Lower lobe of right lung (tissue), 2 donors: ENCODE measurements at regions not wholly inside any gene's neighbourhood (a gene's known extent, or its start where the extent isn't known, plus 50 kb on each side); places are given as distances from the start of the nearest gene placed in this dataset.

Source experiments
- ATAC-seq, 2 donors: fragments of 200-7000 bp; cut with Tn5 transposase; one replicate each; pipeline ENCODE4 v1.9.1; 2020 to 2022; ENCODE audit warnings: mild to moderate bottlenecking in 2 of 2, moderate library complexity in 2 of 2
- DNase-seq: peaks from one replicate; pipeline ENCODE4 v3.0.0-alpha.2; 2020
- H3K27ac ChIP-seq: fragments of 200-600 bp; one replicate; pipeline ENCODE4 v1.8.0; 2022
- H3K27me3 ChIP-seq: fragments of 200-600 bp; one replicate; pipeline ENCODE4 v1.8.0; 2022; ENCODE audit warnings: low read depth
- H3K36me3 ChIP-seq: fragments of 200-600 bp; one replicate; pipeline ENCODE4 v1.8.0; 2022; ENCODE audit warnings: mild to moderate bottlenecking
- H3K4me1 ChIP-seq: fragments of 200-600 bp; one replicate; pipeline ENCODE4 v1.8.0; 2022
- H3K4me3 ChIP-seq: fragments of 200-600 bp; one replicate; pipeline ENCODE4 v1.8.0; 2022; ENCODE audit warnings: mild to moderate bottlenecking
- H3K9me3 ChIP-seq: fragments of 200-600 bp; one replicate; pipeline ENCODE4 v1.8.0; 2022
- intact Hi-C: fragments of 100-400 bp; cut with DNase I; formaldehyde crosslinking; loops from one replicate; pipeline ENCODE4 v1.11.0; 2022
- TF ChIP-seq, protein P1 (sequence below): fragments of 200-600 bp; IDR thresholded peaks from one replicate; pipeline ENCODE4 v1.8.0; 2022; ENCODE audit warnings: antibody characterized with exemption, mild to moderate bottlenecking
- donor health status: DM: no; HTN: yes; CAD: no; lungs with severe emphysema.

DNA sequence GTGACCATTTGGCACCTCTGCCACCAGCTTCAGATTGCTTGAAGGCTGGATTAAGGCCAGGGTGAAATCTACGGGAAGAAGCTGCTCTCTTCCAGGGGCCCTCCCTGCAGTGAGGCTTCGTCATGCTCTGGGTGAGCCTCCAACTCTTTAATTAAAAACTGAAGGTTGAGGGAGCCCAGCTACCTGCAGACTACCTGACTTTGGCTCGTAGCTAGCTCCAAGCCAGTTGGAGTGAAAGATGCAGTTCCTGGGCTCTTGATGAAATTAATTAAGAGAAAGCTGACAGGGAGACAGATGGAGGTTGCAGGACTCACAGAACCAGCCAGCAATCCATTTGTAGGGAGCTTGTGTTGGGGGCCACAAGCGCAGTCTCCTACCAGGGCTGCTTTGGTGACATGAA, 168.5 kb upstream of the SFSWAP start:
- H3K9me3 ChIP-seq: no peaks in the 10 kb centered on the region
- H3K4me3 ChIP-seq: no peak overlapping the region
- no peaks in the 10 kb centered on the region for H3K36me3 ChIP-seq
- no peak overlapping the region for H3K27ac ChIP-seq
- ATAC-seq: no peak
- no peaks in the 10 kb centered on the region for H3K4me1 ChIP-seq
- DNase-seq: no peak
- intact Hi-C loops: no loop called here
- no peaks in the 10 kb centered on the region for H3K27me3 ChIP-seq
- TF ChIP-seq, protein P1, sequence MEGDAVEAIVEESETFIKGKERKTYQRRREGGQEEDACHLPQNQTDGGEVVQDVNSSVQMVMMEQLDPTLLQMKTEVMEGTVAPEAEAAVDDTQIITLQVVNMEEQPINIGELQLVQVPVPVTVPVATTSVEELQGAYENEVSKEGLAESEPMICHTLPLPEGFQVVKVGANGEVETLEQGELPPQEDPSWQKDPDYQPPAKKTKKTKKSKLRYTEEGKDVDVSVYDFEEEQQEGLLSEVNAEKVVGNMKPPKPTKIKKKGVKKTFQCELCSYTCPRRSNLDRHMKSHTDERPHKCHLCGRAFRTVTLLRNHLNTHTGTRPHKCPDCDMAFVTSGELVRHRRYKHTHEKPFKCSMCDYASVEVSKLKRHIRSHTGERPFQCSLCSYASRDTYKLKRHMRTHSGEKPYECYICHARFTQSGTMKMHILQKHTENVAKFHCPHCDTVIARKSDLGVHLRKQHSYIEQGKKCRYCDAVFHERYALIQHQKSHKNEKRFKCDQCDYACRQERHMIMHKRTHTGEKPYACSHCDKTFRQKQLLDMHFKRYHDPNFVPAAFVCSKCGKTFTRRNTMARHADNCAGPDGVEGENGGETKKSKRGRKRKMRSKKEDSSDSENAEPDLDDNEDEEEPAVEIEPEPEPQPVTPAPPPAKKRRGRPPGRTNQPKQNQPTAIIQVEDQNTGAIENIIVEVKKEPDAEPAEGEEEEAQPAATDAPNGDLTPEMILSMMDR: no peak

DNA sequence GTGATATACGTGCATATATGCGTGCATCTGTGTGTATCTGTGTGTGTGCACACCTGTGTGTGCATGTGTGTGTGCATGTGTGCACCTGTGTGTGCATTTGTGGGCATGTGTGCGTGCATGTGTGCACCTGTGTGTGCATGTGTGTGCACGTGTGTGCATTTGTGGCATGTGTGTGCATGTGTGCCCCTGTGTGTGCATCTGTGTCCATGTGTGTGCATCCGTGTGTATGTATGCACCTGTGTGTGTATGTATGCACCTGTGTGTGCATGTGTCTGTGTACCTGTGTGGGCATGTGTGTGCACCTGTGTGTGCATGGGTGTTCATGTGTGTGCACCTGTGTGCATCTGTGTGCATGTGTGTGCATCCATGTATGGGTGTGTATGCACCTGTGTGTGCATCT, 167.8 kb upstream of the SFSWAP start:
- Histone ChIP-seq H3K4me3 (no peak overlapping the region), H3K4me1 (no peaks in the 10 kb centered on the region), H3K36me3 (no peaks in the 10 kb centered on the region), H3K27ac (no peak overlapping the region), H3K27me3 (peaks cover 6% of the 10 kb centered on the region), H3K9me3 (no peaks in the 10 kb centered on the region)
- no peak for DNase-seq
- TF ChIP-seq, protein P1: no peak
- ATAC-seq: no peak
- intact Hi-C loops: no loop called here

DNA sequence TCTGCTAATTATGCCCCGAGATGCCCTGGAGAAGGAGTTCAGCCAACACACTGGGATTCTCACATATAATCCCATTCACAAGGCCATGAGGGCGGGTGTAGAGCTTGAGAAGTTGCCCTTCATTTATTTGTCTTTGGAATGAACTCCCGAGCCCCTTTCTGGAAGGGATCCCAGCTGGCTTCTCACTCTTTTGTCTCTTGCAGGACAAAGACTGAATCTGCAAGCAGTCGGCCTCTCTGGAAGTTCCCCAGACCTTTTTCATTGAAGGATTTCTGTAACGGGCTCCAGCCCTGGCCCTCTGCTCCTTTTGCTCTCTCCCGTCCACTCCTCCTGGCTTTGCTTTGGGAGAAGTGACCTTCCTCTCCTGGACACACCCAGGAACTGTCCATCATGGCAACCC, 163.3 kb upstream of the SFSWAP start:
- peaks cover 6% of the 10 kb centered on the region for H3K27me3 ChIP-seq
- no peaks in the 10 kb centered on the region for H3K9me3 ChIP-seq
- H3K27ac ChIP-seq: no peak overlapping the region
- DNase-seq (no peak), ATAC-seq (no peak)
- H3K4me1 ChIP-seq: no peaks in the 10 kb centered on the region
- intact Hi-C loops: no loop called here
- TF ChIP-seq, protein P1: no peak
- H3K36me3 ChIP-seq: no peaks in the 10 kb centered on the region
- no peak overlapping the region for H3K4me3 ChIP-seq

DNA sequence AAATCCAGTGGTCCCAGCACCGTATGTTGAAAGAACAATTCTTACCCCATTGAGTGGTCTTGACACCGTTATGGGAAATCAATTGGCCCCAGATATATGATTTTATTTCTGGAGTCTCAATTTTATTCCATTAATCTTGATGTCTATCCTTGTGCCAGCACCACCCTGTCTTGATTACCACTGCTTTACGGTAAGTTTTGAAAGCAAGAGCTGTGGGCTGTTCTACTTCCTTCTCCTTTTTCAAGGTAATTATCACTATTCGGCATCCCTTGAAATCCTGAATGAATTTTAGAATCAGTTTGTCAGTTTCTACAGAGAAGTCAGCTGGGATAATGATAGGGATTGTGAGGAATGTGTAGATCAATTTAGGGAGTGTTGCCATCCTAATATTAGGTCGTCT, 160.8 kb upstream of the SFSWAP start:
- TF ChIP-seq, protein P1: no peak
- H3K36me3 ChIP-seq: no peaks in the 10 kb centered on the region
- peaks cover 6% of the 10 kb centered on the region for H3K27me3 ChIP-seq
- no peak for ATAC-seq
- H3K4me1 ChIP-seq: no peaks in the 10 kb centered on the region
- H3K27ac ChIP-seq: no peak overlapping the region
- no peak overlapping the region for H3K4me3 ChIP-seq
- no peak for DNase-seq
- intact Hi-C loops: no loop called here
- no peaks in the 10 kb centered on the region for H3K9me3 ChIP-seq

DNA sequence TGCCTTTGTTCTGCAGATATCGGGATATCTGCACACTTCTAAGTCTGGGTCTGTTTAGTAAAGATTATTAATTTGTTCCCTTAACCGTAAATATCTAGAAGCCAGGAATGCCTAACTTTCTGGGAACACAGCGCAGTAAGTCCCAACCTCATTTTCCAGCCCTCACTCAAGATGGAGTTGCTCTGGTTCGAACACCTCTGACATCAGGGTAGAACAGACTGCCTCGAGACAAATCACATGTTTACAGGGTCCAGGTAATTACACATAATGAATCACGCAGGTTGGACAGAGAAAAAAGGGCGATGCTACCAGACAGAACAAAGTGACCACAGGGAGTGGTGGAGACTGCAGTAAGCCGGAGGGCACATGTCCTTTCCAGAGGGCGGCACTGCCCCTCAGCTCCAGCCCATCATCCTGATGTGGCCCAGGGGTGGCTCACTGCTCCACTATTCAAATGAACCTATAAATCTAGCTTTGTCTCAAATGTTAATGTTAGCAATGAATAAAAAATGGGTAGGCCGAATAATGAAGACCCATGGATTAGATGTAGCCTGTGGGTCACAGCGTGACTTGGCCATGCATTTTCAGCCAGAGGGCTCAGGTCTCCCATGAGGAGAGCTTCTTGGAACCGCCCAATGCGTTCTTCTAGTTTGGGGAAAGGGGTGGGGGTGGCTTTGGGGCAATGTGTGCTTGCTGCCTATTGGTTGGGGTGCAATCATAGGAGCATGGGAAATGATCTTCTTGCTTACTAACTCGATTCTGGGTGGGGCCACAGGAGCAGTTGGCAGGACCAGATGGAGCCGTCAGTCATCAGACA, 159.0 kb upstream of the SFSWAP start:
- no peak overlapping the region for H3K4me3 ChIP-seq
- no peaks in the 10 kb centered on the region for H3K9me3 ChIP-seq
- no peaks in the 10 kb centered on the region for H3K4me1 ChIP-seq
- intact Hi-C loops: no loop called here
- peaks cover 6% of the 10 kb centered on the region for H3K27me3 ChIP-seq
- H3K36me3 ChIP-seq: no peaks in the 10 kb centered on the region
- DNase-seq (no peak), ATAC-seq (no peak)
- no peak overlapping the region for H3K27ac ChIP-seq
- TF ChIP-seq, protein P1: no peak
